IMR-90 (cell line): ENCODE measurements at regions not wholly inside any gene's neighbourhood (a gene's known extent, or its start where the extent isn't known, plus 50 kb on each side); places are given as distances from the start of the nearest gene placed in this dataset.

ENCODE experiments used
- ATAC-seq: fragments of 200-7000 bp; cut with Tn5 transposase; 2 replicates; pipeline ENCODE4 v1.9.1; 2020; ENCODE audit warnings: low read depth, mild to moderate bottlenecking, moderate library complexity
- BruUV-seq: library from RNA; stranded (reverse); fragments of 400-500 nt; replicated peaks from 2 replicates; lab custom pipeline; 2021; lab: Mats Ljungman, UMichigan
- CTCF ChIA-PET: fragments of 300-600 bp; formaldehyde crosslinking; extraction: SDS; loops from one replicate; lab custom pipeline; 2021; ENCODE audit warnings: antibody characterized with exemption; lab: Yijun Ruan, JAX
- POLR2A ChIA-PET: fragments of 300-600 bp; sonication (Branson Sonifier 250); formaldehyde crosslinking; loops from one replicate; lab custom pipeline; 2022; ENCODE audit warnings: antibody characterized with exemption; ENCODE audit not compliant: unreplicated experiment; lab: Charles Lee
- DNase-seq: peaks from one replicate; pipeline ENCODE4 v3.0.0; 2013
- H2AFZ ChIP-seq: replicated peaks from 2 replicates; pipeline ENCODE3; 2013; ENCODE audit warnings: low read length, mild to moderate bottlenecking; ENCODE audit not compliant: poor library complexity
- H2AK5ac ChIP-seq: 2 replicates; pipeline ENCODE4 v1.6.1; 2013; ENCODE audit warnings: low read depth, low read length, inconsistent platforms
- H2AK9ac ChIP-seq: replicated peaks from 2 replicates; pipeline ENCODE3; 2013; ENCODE audit warnings: mild to moderate bottlenecking, low read depth, low read length, moderate library complexity; ENCODE audit not compliant: poor library complexity
- H2BK120ac ChIP-seq: 2 replicates; pipeline ENCODE4 v1.6.1; 2013; ENCODE audit warnings: low read depth, low read length, inconsistent platforms
- H2BK15ac ChIP-seq: 3 replicates; pipeline ENCODE4 v1.6.1; 2013; ENCODE audit warnings: low read depth, low read length, inconsistent platforms
- H2BK20ac ChIP-seq: 2 replicates; pipeline ENCODE4 v1.6.1; 2013; ENCODE audit warnings: low read depth, mild to moderate bottlenecking, inconsistent platforms, low read length, moderate library complexity
- H2BK5ac ChIP-seq: 2 replicates; pipeline ENCODE4 v1.6.1; 2013; ENCODE audit warnings: mild to moderate bottlenecking, low read depth, low read length, inconsistent platforms; ENCODE audit not compliant: poor library complexity, severe bottlenecking
- H3K14ac ChIP-seq: replicated peaks from 2 replicates; pipeline ENCODE4 v1.6.1; 2013; ENCODE audit warnings: low read depth, low read length, inconsistent platforms
- H3K18ac ChIP-seq: 2 replicates; pipeline ENCODE4 v1.6.1; 2013; ENCODE audit warnings: low read depth, low read length, control low read depth
- H3K23ac ChIP-seq: 2 replicates; pipeline ENCODE4 v1.6.1; 2013; ENCODE audit warnings: low read depth, low read length, inconsistent platforms
- H3K27ac ChIP-seq: 2 replicates; pipeline ENCODE4 v1.5.1; 2013; ENCODE audit warnings: mild to moderate bottlenecking, control low read depth, low read length; ENCODE audit not compliant: insufficient read depth
- H3K27me3 ChIP-seq: 2 replicates; pipeline ENCODE4 v1.6.1; 2013; ENCODE audit warnings: low read length; ENCODE audit not compliant: control insufficient read depth, insufficient read depth
- H3K36me3 ChIP-seq: 2 replicates; pipeline ENCODE4 v1.6.1; 2013; ENCODE audit warnings: low read length, mixed read lengths; ENCODE audit not compliant: control insufficient read depth, insufficient read depth
- H3K4ac ChIP-seq: 2 replicates; pipeline ENCODE4 v1.6.1; 2013; ENCODE audit warnings: low read depth, low read length, inconsistent platforms
- H3K4me1 ChIP-seq: 2 replicates; pipeline ENCODE4 v1.6.1; 2013; ENCODE audit warnings: low read length, mixed read lengths; ENCODE audit not compliant: control insufficient read depth, insufficient read depth
- H3K4me2 ChIP-seq: 2 replicates; pipeline ENCODE4 v1.6.1; 2013; ENCODE audit warnings: low read depth, mild to moderate bottlenecking, control low read depth, low read length, moderate library complexity
- H3K4me3 ChIP-seq: 2 replicates; pipeline ENCODE4 v1.5.1; 2013; ENCODE audit warnings: low read depth, mild to moderate bottlenecking, control low read depth, low read length, moderate library complexity; ENCODE audit not compliant: insufficient read depth
- H3K56ac ChIP-seq: 2 replicates; pipeline ENCODE4 v1.6.1; 2013; ENCODE audit warnings: low read length, inconsistent platforms; ENCODE audit not compliant: insufficient read depth; ENCODE audit errors: extremely low read depth
- H3K79me1 ChIP-seq, 2 experiments: 2 replicates each; pipeline ENCODE4 v1.6.1; 2013; ENCODE audit warnings: low read length in 2 of 2, inconsistent platforms in 1 of 2, low read depth in 1 of 2
- H3K9ac ChIP-seq: 2 replicates; pipeline ENCODE4 v1.6.1; 2013; ENCODE audit warnings: low read depth, low read length, control low read depth
- H3K9me1 ChIP-seq: 2 replicates; pipeline ENCODE4 v1.6.1; 2013; ENCODE audit warnings: low read length, inconsistent platforms; ENCODE audit not compliant: insufficient read depth
- H3K9me3 ChIP-seq: 2 replicates; pipeline ENCODE4 v1.6.1; 2013; ENCODE audit warnings: low read length; ENCODE audit not compliant: control insufficient read depth, insufficient read depth
- H4K20me1 ChIP-seq: 2 replicates; pipeline ENCODE4 v1.6.1; 2013; ENCODE audit warnings: low read length, inconsistent platforms; ENCODE audit not compliant: insufficient read depth
- H4K5ac ChIP-seq: 2 replicates; pipeline ENCODE4 v1.6.1; 2013; ENCODE audit warnings: mild to moderate bottlenecking, low read depth, low read length, control low read depth
- H4K8ac ChIP-seq, 2 experiments: 2 replicates each; pipeline ENCODE4 v1.6.1; 2013; ENCODE audit warnings: low read depth in 2 of 2, low read length in 2 of 2, control low read depth in 1 of 2, inconsistent platforms in 1 of 2
- H4K91ac ChIP-seq: 2 replicates; pipeline ENCODE4 v1.6.1; 2013; ENCODE audit warnings: low read depth, low read length, inconsistent platforms; ENCODE audit not compliant: insufficient read depth
- BHLHE40 ChIP-seq: fragments of 150-350 bp; IDR thresholded peaks from 2 replicates; pipeline ENCODE4 v1.6.1; 2016; ENCODE audit warnings: mild to moderate bottlenecking, low read depth, low read length
- CEBPB ChIP-seq: IDR thresholded peaks from 2 replicates; pipeline ENCODE4 v1.6.1; 2012; ENCODE audit warnings: low read depth, low read length, improper control_type of control experiment
- CHD1 ChIP-seq: IDR thresholded peaks from 2 replicates; pipeline ENCODE4 v1.6.1; 2012; ENCODE audit warnings: low read depth, low read length, improper control_type of control experiment
- CTCF ChIP-seq: conservative IDR thresholded peaks from 2 replicates; pipeline ENCODE4 v1.5.1; 2012; ENCODE audit warnings: mild to moderate bottlenecking, low read depth, low read length, improper control_type of control experiment
- ELK1 ChIP-seq: fragments of 150-350 bp; IDR thresholded peaks from 2 replicates; pipeline ENCODE4 v1.6.1; 2016; ENCODE audit warnings: low read depth, mild to moderate bottlenecking, low read length, moderate library complexity, borderline replicate concordance
- FOS ChIP-seq: fragments of 150-350 bp; IDR thresholded peaks from 2 replicates; pipeline ENCODE4 v1.6.1; 2016; ENCODE audit warnings: low read depth, low read length
- MAFK ChIP-seq: IDR thresholded peaks from 2 replicates; pipeline ENCODE4 v1.6.1; 2012; ENCODE audit warnings: low read depth, low read length, improper control_type of control experiment
- MAZ ChIP-seq: IDR thresholded peaks from 2 replicates; pipeline ENCODE4 v1.6.1; 2012; ENCODE audit warnings: low read depth, mild to moderate bottlenecking, low read length, improper control_type of control experiment, moderate library complexity, borderline replicate concordance
- MXI1 ChIP-seq: IDR thresholded peaks from 2 replicates; pipeline ENCODE4 v1.6.1; 2012; ENCODE audit warnings: low read depth, mild to moderate bottlenecking, low read length, moderate library complexity, borderline replicate concordance
- NFE2L2 ChIP-seq: fragments of 150-350 bp; IDR thresholded peaks from 2 replicates; pipeline ENCODE4 v1.6.1; 2016; ENCODE audit warnings: low read depth, mild to moderate bottlenecking, low read length
- POLR2A ChIP-seq: IDR thresholded peaks from 2 replicates; pipeline ENCODE4 v1.6.1; 2012; ENCODE audit warnings: mild to moderate bottlenecking, low read depth, low read length
- RAD21 ChIP-seq: IDR thresholded peaks from 2 replicates; pipeline ENCODE4 v1.6.1; 2012; ENCODE audit warnings: low read length, improper control_type of control experiment
- RCOR1 ChIP-seq: IDR thresholded peaks from 2 replicates; pipeline ENCODE4 v1.6.1; 2012; ENCODE audit warnings: mild to moderate bottlenecking, low read length, improper control_type of control experiment; ENCODE audit not compliant: insufficient replicate concordance
- RFX5 ChIP-seq: IDR thresholded peaks from 2 replicates; pipeline ENCODE4 v1.8.0; 2012; ENCODE audit warnings: low read depth, mild to moderate bottlenecking, low read length, moderate library complexity
- SMC3 ChIP-seq: fragments of 150-350 bp; IDR thresholded peaks from 2 replicates; pipeline ENCODE4 v1.6.1; 2016; ENCODE audit warnings: low read depth, mild to moderate bottlenecking, antibody characterized with exemption, low read length, moderate library complexity
- USF2 ChIP-seq: fragments of 150-350 bp; IDR thresholded peaks from 2 replicates; pipeline ENCODE4 v1.6.1; 2017; ENCODE audit warnings: mild to moderate bottlenecking, antibody characterized with exemption, low read length, low read depth
- WGBS, 2 experiments: methylation state at CpG; one replicate each; pipeline versions ENCODE4 v1.1.5 to v1.1.7; 2013; ENCODE audit warnings: missing lambda C conversion rate in 2 of 2; ENCODE audit not compliant: insufficient read length in 1 of 2; ENCODE audit errors: extremely low coverage in 2 of 2; 5-methylcytosine and 5-hydroxymethylcytosine counted together
- dilution Hi-C: fragments of 300-500 bp; cut with HindIII; formaldehyde crosslinking; loops from one replicate; pipeline ENCODE4 v1.14.3; 2018; ENCODE audit warnings: low sequenced_read_pairs; ENCODE audit not compliant: unreplicated experiment
- in situ Hi-C: fragments of 300-500 bp; cut with MboI; formaldehyde crosslinking; loops from 3 replicates; pipeline ENCODE4 v1.14.3; 2019; ENCODE audit warnings: low sequenced_read_pairs, inconsistent platforms, mixed read lengths
- intact Hi-C: fragments of 100-400 bp; cut with micrococcal nuclease; formaldehyde crosslinking; loops from 2 replicates; pipeline ENCODE4 v1.10.0; 2022

- Histone ChIP-seq H3K4me3 (no peak overlapping the region), H2AK5ac (no peak overlapping the region), H3K9ac (no peak overlapping the region), H2BK5ac (no peak overlapping the region), H4K8ac (peak overlapping the region in 1 of 2 experiments; percentile 81; a peak in 2 of 4 replicates), H4K91ac (no peak overlapping the region), H2BK15ac (no peak overlapping the region), H2AK9ac (no peak overlapping the region), H3K9me1 (no peaks in the 10 kb centered on the region; the same call in 1 of the 2 replicates), H3K27ac (no peak overlapping the region), H3K36me3 (no peaks in the 10 kb centered on the region), H3K14ac (peak overlapping the region; percentile 81; the same call in 1 of the 2 replicates), H3K4me1 (peaks cover 6% of the 10 kb centered on the region), H3K23ac (peak overlapping the region; percentile 84; the same call in 1 of the 2 replicates), H4K5ac (no peak overlapping the region), H2BK120ac (peak overlapping the region; percentile 78; the same call in 1 of the 2 replicates), H3K27me3 (no peaks in the 10 kb centered on the region), H3K18ac (peak overlapping the region; percentile 80; the same call in 1 of the 2 replicates), H4K20me1 (no peaks in the 10 kb centered on the region), H3K9me3 (peaks cover 3% of the 10 kb centered on the region; the same call in 1 of the 2 replicates), H2BK20ac (peak overlapping the region; percentile 67; the same call in 1 of the 2 replicates), H3K79me1 (no peaks in the 10 kb centered on the region), H3K4ac (no peak overlapping the region), H2AFZ (no peak overlapping the region), H3K56ac (no peak overlapping the region), H3K4me2 (no peak overlapping the region)
- intact Hi-C loops = no loop called here
- DNase-seq (peak; percentile 24), ATAC-seq (no peak)
- in situ Hi-C loops = loop anchor here (5.0 kb wide), 1 partner anchor 255 kb away; the partner anchor contains the start of gene SPRY1
- CTCF ChIA-PET = no interaction called here
- BruUV-seq = no TSS peak
- POLR2A ChIA-PET = no interaction called here
- TF ChIP-seq CEBPB (no peak), ELK1 (no peak), USF2 (no peak), CTCF (no peak), POLR2A (no peak), RAD21 (no peak), NFE2L2 (no peak), MXI1 (no peak), MAZ (no peak), CHD1 (no peak), FOS (no peak), SMC3 (no peak), BHLHE40 (no peak), RCOR1 (no peak), MAFK (no peak), RFX5 (no peak)
- WGBS, 2 experiments = no CpG with 5 or more reads among the region's 1 CpG
- dilution Hi-C loops = no loop called here
Measured at GRCh38 chr4:123652476-123652875, 255.9 kb downstream of the SPRY1 start.
